ELF-1 (cell line): ENCODE measurements at regions not wholly inside any gene's neighbourhood (a gene's known extent, or its start where the extent isn't known, plus 50 kb on each side); places are given as distances from the start of the nearest gene placed in this dataset.

ENCODE experiments used
- DNase-seq: peaks from one replicate; pipeline ENCODE4 v3.0.0-alpha.2; 2016; ENCODE audit warnings: low read depth, low spot score

DNA sequence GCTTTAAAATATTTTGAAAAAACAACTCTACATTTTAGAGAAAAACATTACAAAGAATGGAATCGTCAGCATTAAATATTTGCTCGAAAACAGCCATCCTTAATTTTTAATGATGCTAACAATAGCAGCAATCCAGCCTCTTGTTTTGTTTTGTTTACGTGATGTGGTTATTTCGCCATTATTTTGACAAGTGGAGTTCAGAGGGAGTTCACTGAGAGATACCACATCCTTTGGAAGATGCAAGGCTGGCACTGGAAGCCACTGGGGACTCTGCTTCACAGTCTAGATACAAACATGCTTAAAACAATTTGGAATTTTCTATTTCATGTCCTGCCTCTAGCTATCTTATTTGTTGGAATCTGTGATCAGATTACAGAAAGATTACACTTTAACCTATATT is 556.3 kb downstream of the PCDH17 start:
- no peak for DNase-seq

DNA sequence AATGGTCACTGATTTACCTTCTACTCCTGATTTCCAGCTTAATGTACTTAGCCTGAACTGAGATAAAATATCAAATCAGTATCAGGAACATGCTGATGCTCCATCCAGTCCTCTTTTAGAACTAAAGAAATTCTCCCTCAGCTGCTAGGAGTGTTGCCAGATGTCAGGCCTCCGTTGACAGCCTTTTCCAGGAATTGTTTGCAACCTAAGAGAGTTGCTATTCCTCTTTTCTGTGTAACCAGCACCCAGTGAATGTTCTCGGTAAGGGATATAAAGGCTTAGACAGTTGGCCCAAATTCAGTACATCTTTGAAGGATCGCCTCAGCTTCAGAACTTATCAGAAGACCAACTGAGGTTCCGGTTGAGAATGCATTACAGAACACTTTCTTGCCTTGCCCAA is 559.0 kb downstream of the PCDH17 start:
- DNase-seq = no peak

DNA sequence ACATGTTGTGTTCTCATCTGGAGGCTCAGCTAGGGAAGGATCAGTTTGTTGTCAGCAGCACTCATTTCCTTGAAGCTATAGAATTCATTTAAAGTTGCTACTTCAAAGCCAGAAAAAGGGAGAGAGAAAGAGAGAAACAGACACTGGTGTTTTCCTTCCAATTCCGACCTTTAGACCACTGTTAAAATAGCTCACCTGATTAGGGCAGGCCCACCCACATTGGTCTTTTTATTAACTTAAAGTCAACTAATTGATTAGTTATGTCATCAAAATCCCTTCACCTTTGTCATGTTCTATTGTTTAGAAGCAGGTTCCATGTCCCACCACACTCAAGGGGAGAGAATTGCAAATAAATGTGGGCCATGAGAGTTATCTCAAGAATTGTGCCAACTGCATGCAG is 560.2 kb downstream of the PCDH17 start:
- no peak for DNase-seq

- no peak for DNase-seq
These were observed 570.6 kb downstream of the PCDH17 start for GRCh38 chr13:58202099-58202498.

DNA sequence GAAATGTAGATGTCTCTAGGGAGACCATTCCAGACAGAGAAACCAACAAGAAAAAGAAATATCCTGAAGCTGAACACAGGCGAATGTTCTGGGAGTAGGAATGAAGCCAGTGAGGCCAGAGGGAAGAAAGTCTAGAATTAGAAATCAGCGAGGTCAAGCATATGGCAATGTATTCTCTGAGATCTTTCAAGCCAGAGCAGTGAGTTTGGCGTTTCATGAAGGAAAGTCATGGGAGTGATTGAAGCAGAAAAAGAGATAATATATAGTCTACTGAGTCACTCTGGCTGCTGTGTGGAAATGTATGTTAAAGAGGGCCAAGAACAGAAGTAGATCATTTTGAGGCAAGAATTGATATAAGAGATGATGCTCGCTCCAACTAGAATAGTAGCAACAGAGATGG is 576.0 kb downstream of the PCDH17 start:
- DNase-seq = no peak

- no peak for DNase-seq
These were observed 603.9 kb downstream of the PCDH17 start for GRCh38 chr13:58235454-58235853.

- DNase-seq = no peak
These were observed 607.6 kb downstream of the PCDH17 start for GRCh38 chr13:58238972-58239773.

DNA sequence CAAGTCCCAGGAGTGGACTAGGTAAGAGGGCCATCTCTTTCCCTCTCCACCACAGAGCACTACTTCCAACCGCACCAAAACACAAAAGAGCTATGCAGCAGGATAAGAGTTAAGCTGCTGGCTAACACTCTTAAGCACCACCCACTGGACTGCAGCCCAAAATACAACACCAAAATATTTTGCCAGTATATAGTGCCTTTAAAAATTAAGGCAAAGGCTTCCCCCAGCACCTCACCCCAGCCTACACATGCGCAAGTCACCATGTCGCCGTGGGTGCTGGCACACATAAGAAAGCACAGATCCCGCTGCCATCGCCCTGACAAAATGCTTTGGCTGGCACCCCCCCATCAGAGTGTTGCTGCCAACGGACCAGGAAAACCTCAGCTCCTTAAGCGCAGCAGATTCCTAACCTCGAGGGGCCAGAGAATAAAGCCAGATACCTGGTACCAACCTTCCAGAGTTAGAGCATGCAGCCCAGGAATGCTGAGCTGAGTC is 608.3 kb downstream of the PCDH17 start:
- DNase-seq = no peak

DNA sequence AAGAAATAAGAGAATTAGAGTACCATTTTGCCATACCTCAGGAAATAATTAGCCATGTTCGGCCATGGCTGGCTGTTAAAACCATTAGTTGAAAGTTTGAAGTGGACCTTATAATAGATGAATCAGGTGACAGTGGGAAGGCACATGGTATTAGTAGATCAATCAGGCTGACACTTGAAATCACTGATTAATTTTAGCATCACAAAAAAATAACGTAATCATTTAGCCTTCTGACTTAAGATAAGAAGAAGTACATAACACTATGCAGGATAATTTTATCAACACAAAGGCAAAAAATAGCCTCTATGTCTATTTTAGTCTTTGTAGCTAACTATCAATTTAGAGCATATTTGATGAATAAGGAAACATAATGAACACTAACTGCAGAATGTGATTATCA is 615.5 kb downstream of the PCDH17 start:
- DNase-seq = no peak

- no peak for DNase-seq
These were observed 623.4 kb downstream of the PCDH17 start for GRCh38 chr13:58254943-58255342.

GRCh38 chr13:58266271-58266670 is 634.7 kb downstream of the PCDH17 start:
- no peak for DNase-seq

DNA sequence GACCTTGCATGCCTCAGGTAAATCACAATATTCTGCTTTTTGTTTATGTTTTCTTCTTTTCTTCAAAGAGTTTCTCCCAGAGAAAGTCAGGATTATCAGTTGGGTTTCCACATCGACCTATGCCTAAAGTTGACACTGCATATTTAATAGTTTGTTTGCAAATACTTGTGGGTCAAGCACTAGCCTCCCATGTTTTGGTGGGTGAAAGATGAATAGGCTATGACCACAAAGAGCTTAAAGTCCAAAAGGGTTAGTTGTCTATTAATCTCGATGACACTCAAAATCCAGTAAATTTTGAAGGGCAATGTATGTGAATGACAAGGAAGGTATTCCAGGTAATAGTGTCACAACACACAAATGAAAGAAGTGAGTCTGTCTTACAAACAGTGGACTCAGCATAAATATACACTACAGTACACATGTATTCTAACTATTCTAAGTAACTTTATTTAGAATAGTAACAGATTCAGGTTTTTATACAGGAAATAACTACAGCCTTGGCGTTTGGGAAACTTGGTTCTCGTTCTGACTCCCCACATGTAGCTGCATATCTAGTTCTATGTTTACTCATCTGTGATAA is 667.1 kb downstream of the PCDH17 start:
- no peak for DNase-seq

DNA sequence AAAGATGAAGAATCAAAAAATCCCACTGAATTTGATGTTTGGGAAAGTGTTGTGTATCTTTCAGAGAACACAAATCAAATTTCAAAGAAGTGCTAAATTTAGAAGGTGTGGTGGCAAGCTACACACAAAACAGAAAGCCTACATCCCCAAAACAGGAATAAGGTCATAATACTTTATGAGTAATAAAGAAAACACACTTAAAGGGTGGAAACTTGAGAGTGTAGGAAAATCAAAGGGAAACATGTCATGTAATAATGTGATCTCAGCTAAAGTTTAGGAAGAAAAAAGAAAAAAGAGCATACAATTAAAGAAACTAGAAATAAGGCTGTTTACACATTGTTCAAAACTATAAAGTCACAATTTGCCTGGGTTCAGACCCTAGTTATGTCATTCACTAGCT is 668.7 kb downstream of the PCDH17 start:
- no peak for DNase-seq

DNA sequence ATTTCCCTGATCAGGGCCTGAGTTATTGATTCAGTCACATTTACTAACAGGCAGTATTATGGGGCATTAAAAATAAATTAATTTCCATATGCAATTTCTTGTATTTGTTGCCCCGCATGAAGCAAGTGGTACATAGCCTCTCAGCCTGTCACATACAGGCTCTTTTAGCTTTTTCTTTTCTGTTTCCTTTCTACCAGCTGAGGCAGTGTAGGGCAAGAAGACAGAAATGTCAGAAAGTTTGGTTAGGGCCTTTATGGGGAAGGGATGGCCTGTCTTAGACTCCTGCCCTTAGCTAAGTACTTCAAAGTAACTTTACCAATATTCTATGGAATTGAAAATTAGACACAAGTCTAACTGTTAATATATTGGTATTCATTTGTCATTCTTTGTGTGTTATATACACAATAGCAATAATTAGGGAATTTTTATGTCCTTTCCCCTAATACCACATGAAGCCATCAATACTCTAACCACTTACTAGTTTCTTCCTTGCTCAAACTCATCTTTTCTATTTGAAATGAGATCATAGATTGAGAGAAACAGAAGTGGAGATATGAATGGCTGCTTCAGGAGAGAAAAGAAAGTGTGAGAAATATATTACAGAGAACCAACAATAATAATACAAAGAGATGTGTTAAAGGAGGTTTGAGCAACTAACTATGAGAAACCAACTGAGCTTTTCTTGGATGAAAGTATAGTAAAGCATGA is 669.6 kb downstream of the PCDH17 start:
- DNase-seq = no peak

GRCh38 chr13:58302349-58302748 is 670.8 kb downstream of the PCDH17 start:
- DNase-seq = no peak

DNA sequence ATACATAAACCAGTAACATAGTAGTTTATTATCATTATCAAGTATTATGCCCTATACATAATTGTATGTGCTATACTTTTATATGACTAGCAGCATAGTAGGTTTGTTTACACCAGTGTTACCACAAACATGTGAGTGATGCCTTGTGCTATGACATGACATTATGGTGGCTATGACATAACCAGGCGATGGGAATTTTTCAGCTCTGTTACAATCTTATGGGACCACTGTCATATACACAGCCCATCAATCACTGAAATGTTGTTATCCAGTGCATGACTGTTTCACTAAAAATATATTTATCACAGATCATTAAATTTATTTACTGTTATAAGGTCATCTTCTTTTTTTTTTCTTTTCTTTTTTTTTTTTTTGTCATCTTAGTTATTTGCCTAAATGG is 674.5 kb downstream of the PCDH17 start:
- no peak for DNase-seq

DNA sequence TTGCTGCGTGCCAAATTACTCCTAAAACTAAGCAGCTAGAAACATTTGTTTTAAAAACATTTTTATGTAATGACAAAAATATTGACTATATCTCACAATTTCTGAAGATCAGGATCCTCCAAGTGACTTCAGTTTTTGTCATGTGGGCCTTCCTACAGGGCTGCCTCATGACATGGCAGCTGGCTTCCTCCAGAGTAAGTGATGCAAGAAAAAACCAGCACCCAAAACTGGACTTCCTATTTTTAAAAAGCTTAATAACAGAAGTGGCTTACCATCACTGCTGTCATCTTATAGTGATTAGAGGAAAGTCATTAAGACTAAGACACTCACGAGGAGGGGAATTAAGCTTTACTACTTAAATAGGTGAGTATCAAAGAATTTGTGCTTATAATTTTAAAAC is 681.7 kb downstream of the PCDH17 start:
- no peak for DNase-seq

DNA sequence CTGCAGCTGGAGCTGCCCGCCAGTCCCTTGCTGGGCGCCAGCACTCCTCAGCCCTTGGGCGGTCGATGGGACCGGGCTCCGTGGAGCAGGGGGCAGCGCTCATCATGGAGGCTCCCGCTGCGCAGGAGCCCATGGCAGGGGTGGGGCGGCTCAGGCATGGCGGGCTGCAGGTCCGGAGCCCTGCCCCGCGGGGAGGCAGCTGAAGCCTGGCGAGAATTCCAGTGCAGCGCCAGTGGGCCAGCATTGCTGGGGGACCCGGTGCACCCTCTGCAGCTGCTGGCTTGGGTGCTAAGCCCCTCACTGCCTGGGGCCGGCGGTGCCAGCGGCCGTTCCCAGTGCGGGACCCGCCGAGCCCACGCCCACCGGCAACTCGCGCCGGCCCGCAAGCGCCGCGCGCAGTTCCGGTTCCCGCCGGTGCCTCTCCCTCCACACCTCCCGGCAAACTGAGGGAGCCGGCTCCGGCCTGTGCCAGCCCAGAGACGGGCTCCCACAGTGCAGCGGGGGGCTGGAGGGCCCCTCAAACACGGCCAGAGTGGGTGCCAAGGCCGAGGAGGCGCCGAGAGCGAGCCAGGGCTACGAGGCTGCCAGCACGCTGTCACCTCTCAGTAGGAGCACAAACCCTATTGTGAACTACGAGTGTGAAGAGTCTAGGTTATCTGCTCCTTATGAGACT is 687.1 kb downstream of the PCDH17 start:
- DNase-seq = peak; percentile 61

DNA sequence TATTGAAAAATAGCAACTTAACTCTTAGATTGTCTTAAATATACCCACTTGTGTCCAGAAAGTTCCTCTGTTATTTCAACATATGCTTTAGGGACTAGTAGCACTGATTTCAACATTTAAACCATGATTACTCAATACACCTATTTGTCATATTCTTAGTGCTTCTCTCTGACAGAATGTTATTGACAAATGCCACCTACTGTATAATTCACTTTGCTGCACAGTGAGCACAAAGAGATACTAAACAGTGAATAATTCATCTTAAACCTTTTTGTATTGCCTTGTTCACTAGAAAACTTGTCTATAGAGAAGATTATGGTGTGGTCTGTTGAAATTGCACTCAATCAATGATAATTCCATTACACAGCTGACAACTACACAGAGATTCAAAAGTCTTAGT is 692.6 kb downstream of the PCDH17 start:
- DNase-seq = no peak

GRCh38 chr13:58329746-58330145 is 698.2 kb downstream of the PCDH17 start:
- no peak for DNase-seq

GRCh38 chr13:58340895-58341294 is 709.4 kb downstream of the PCDH17 start:
- no peak for DNase-seq

- DNase-seq = no peak
These were observed 709.8 kb downstream of the PCDH17 start for GRCh38 chr13:58341318-58341717.
